A673 (cell line): ENCODE measurements at regions not wholly inside any gene's neighbourhood (a gene's known extent, or its start where the extent isn't known, plus 50 kb on each side); places are given as distances from the start of the nearest gene placed in this dataset.

ENCODE experiments used
- BruUV-seq: library from RNA; stranded (reverse); fragments of 400-500 nt; replicated peaks from 2 replicates; lab custom pipeline; 2021; lab: Mats Ljungman, UMichigan
- CTCF ChIA-PET: fragments of 300-600 bp; sonication (Branson Sonifier 250); formaldehyde crosslinking; loops from one replicate; lab custom pipeline; 2022; ENCODE audit warnings: antibody characterized with exemption; lab: Charles Lee
- POLR2A ChIA-PET: fragments of 300-600 bp; sonication (Branson Sonifier 250); formaldehyde crosslinking; loops from one replicate; lab custom pipeline; 2022; ENCODE audit warnings: antibody characterized with exemption; ENCODE audit not compliant: low non-redundant PET; lab: Charles Lee
- DNase-seq: peaks from one replicate; pipeline ENCODE4 v3.0.0-alpha.2; 2015; ENCODE audit warnings: low spot score
- H3K27ac ChIP-seq: fragments of 200-600 bp; sonication (generic); 2 replicates; pipeline ENCODE4 v1.5.1; 2016; ENCODE audit warnings: mixed run types, low read depth, mild to moderate bottlenecking, mixed read lengths, antibody characterized with exemption, low read length; ENCODE audit not compliant: poor library complexity, severe bottlenecking
- H3K27me3 ChIP-seq: fragments of 200-600 bp; sonication (generic); replicated peaks from 2 replicates; pipeline ENCODE4 v1.6.1; 2017; ENCODE audit warnings: mixed run types, low read depth, mild to moderate bottlenecking, mixed read lengths, antibody characterized with exemption, low read length; ENCODE audit not compliant: insufficient read depth, poor library complexity
- H3K36me3 ChIP-seq: fragments of 200-600 bp; sonication (generic); 2 replicates; pipeline ENCODE4 v1.6.1; 2016; ENCODE audit warnings: mixed run types, mild to moderate bottlenecking, mixed read lengths, antibody characterized with exemption, low read length; ENCODE audit not compliant: insufficient read depth, poor library complexity, severe bottlenecking
- H3K4me1 ChIP-seq: fragments of 200-600 bp; sonication (generic); 2 replicates; pipeline ENCODE4 v1.6.1; 2017; ENCODE audit warnings: mixed run types, mild to moderate bottlenecking, mixed read lengths, antibody characterized with exemption, low read length; ENCODE audit not compliant: insufficient read depth, poor library complexity, severe bottlenecking
- H3K4me3 ChIP-seq: fragments of 200-600 bp; sonication (generic); 2 replicates; pipeline ENCODE4 v1.5.1; 2016; ENCODE audit warnings: low read depth, mixed run types, mild to moderate bottlenecking, mixed read lengths, low read length; ENCODE audit not compliant: poor library complexity, severe bottlenecking
- H3K9me3 ChIP-seq: fragments of 200-600 bp; sonication (generic); 2 replicates; pipeline ENCODE4 v1.6.1; 2016; ENCODE audit warnings: mixed run types, low read depth, mild to moderate bottlenecking, mixed read lengths, antibody characterized with exemption, low read length; ENCODE audit not compliant: poor library complexity, severe bottlenecking
- EZH2 ChIP-seq: fragments of 200-600 bp; sonication (generic); IDR thresholded peaks from 2 replicates; pipeline ENCODE4 v1.6.1; 2017; ENCODE audit warnings: borderline replicate concordance, low read depth, mild to moderate bottlenecking, mixed read lengths, antibody characterized with exemption, low read length; ENCODE audit not compliant: poor library complexity, severe bottlenecking
- intact Hi-C: fragments of 100-400 bp; cut with micrococcal nuclease; formaldehyde crosslinking; loops from one replicate; pipeline ENCODE4 v1.10.0; 2022; ENCODE audit not compliant: unreplicated experiment
- TF ChIP-seq, protein P1 (sequence below): fragments of 300-800, 200-600 bp; sonication (generic); conservative IDR thresholded peaks from 2 replicates; pipeline ENCODE4 v1.5.1; 2017; ENCODE audit warnings: low read depth, mild to moderate bottlenecking, antibody characterized with exemption, low read length, moderate library complexity, mixed read lengths

- CTCF ChIA-PET, result no interaction called here
- H3K27me3 ChIP-seq, result no peaks in the 10 kb centered on the region
- POLR2A ChIA-PET, result no interaction called here
- H3K4me1 ChIP-seq, result no peaks in the 10 kb centered on the region
- no peaks in the 10 kb centered on the region for H3K36me3 ChIP-seq
- intact Hi-C loops, result no loop called here
- DNase-seq, result no peak
- H3K27ac ChIP-seq, result no peak overlapping the region
- no TSS peak for BruUV-seq
- H3K4me3 ChIP-seq, result no peak overlapping the region
- TF ChIP-seq, protein P1, sequence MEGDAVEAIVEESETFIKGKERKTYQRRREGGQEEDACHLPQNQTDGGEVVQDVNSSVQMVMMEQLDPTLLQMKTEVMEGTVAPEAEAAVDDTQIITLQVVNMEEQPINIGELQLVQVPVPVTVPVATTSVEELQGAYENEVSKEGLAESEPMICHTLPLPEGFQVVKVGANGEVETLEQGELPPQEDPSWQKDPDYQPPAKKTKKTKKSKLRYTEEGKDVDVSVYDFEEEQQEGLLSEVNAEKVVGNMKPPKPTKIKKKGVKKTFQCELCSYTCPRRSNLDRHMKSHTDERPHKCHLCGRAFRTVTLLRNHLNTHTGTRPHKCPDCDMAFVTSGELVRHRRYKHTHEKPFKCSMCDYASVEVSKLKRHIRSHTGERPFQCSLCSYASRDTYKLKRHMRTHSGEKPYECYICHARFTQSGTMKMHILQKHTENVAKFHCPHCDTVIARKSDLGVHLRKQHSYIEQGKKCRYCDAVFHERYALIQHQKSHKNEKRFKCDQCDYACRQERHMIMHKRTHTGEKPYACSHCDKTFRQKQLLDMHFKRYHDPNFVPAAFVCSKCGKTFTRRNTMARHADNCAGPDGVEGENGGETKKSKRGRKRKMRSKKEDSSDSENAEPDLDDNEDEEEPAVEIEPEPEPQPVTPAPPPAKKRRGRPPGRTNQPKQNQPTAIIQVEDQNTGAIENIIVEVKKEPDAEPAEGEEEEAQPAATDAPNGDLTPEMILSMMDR, result no peak
- no peak for TF ChIP-seq EZH2
- H3K9me3 ChIP-seq, result no peaks in the 10 kb centered on the region
Measured at GRCh38 chr3:103752986-103753385, 1318.2 kb downstream of the ZPLD1 start.

- Histone ChIP-seq H3K36me3 (no peaks in the 10 kb centered on the region), H3K27me3 (no peaks in the 10 kb centered on the region), H3K9me3 (peaks cover 6% of the 10 kb centered on the region), H3K4me1 (no peaks in the 10 kb centered on the region), H3K27ac (no peak overlapping the region), H3K4me3 (no peak overlapping the region)
- intact Hi-C loops, result no loop called here
- ChIA-PET POLR2A (no interaction called here), CTCF (no interaction called here)
- no peak for DNase-seq
- TF ChIP-seq, protein P1, result no peak
- TF ChIP-seq EZH2, result no peak
- BruUV-seq, result no TSS peak
Measured at GRCh38 chr3:103767635-103768034, 1332.8 kb downstream of the ZPLD1 start.

DNA sequence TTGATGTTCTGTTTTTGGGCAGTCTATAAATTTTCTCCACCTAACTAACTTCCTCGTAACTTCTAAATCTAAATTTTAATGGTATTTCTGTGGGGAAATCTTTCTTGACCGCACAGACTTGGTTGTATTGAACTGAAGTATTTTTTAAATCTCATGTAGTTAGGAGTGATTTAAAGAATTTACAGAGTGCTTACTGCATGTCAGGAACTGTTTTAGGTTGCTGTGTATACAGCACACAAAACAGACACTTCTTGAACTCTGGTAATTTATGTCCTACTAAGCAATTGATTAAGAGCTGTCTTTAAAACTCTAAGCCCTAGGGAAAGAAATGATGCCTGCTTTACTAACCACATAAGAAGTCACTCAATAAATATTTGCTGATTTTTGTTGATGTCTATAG lies 1350.2 kb downstream of the ZPLD1 start:
- H3K9me3 ChIP-seq, result no peaks in the 10 kb centered on the region
- H3K27ac ChIP-seq, result no peak overlapping the region
- BruUV-seq, result no TSS peak
- POLR2A ChIA-PET, result no interaction called here
- no peak for DNase-seq
- no peaks in the 10 kb centered on the region for H3K36me3 ChIP-seq
- H3K4me3 ChIP-seq, result no peak overlapping the region
- intact Hi-C loops, result no loop called here
- no peaks in the 10 kb centered on the region for H3K4me1 ChIP-seq
- CTCF ChIA-PET, result no interaction called here
- no peaks in the 10 kb centered on the region for H3K27me3 ChIP-seq
- no peak for TF ChIP-seq EZH2
- TF ChIP-seq, protein P1, result no peak

- H3K4me3 ChIP-seq, result no peak overlapping the region
- no peaks in the 10 kb centered on the region for H3K4me1 ChIP-seq
- no peak for TF ChIP-seq EZH2
- TF ChIP-seq, protein P1, result no peak
- ChIA-PET CTCF (no interaction called here), POLR2A (no interaction called here)
- intact Hi-C loops, result no loop called here
- no TSS peak for BruUV-seq
- no peaks in the 10 kb centered on the region for H3K9me3 ChIP-seq
- H3K27ac ChIP-seq, result no peak overlapping the region
- H3K27me3 ChIP-seq, result no peaks in the 10 kb centered on the region
- H3K36me3 ChIP-seq, result no peaks in the 10 kb centered on the region
- DNase-seq, result no peak
Measured at GRCh38 chr3:103785537-103785936, 1350.7 kb downstream of the ZPLD1 start.
